ENCODE measurements at regions not wholly inside any gene's neighbourhood (a gene's known extent, or its start where the extent isn't known, plus 50 kb on each side); places are given as distances from the start of the nearest gene placed in this dataset.
"Not testable (repeated sequence)": the region's sequence is repeated elsewhere in the genome, so short reads cannot be mapped to it uniquely, and the experiment has no call there.

DNA sequence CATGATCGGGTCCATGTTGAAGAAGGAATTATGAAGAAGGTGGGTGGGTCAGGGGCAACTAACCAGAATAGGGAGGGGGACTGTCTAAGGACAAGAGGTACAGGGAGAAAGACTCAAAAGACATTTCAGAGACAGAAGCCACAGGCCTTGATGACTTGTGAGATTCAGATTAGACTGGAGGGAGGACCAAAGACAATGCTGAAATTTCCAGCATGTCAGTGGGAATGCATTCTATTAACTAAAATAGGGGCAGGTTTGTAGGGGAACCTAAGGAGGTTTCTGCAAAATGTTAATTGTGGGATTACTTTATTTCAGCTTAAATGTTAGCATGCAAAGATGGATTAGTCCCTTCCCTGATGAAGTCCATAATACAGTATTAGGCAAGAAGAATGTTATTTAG is 141.6 kb upstream of the NBPF26 start:
- not testable (repeated sequence) for TF ChIP-seq YY1, RXRA (IDR thresholded peaks at IDR 0.05)
- TF ChIP-seq, protein P1, sequence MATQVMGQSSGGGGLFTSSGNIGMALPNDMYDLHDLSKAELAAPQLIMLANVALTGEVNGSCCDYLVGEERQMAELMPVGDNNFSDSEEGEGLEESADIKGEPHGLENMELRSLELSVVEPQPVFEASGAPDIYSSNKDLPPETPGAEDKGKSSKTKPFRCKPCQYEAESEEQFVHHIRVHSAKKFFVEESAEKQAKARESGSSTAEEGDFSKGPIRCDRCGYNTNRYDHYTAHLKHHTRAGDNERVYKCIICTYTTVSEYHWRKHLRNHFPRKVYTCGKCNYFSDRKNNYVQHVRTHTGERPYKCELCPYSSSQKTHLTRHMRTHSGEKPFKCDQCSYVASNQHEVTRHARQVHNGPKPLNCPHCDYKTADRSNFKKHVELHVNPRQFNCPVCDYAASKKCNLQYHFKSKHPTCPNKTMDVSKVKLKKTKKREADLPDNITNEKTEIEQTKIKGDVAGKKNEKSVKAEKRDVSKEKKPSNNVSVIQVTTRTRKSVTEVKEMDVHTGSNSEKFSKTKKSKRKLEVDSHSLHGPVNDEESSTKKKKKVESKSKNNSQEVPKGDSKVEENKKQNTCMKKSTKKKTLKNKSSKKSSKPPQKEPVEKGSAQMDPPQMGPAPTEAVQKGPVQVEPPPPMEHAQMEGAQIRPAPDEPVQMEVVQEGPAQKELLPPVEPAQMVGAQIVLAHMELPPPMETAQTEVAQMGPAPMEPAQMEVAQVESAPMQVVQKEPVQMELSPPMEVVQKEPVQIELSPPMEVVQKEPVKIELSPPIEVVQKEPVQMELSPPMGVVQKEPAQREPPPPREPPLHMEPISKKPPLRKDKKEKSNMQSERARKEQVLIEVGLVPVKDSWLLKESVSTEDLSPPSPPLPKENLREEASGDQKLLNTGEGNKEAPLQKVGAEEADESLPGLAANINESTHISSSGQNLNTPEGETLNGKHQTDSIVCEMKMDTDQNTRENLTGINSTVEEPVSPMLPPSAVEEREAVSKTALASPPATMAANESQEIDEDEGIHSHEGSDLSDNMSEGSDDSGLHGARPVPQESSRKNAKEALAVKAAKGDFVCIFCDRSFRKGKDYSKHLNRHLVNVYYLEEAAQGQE (IDR thresholded peaks at IDR 0.05): not testable (repeated sequence)

All from liver (tissue), 2 donors.